Transverse colon (tissue), 4 donors: ENCODE measurements at regions not wholly inside any gene's neighbourhood (a gene's known extent, or its start where the extent isn't known, plus 50 kb on each side); places are given as distances from the start of the nearest gene placed in this dataset.

Experiments used
- DNase-seq: peaks from one replicate; pipeline ENCODE4 v3.0.0-alpha.2; 2019
- H3K27ac ChIP-seq, 4 donors: fragments of 200-600 bp; sonication (generic); 2 replicates each; pipeline ENCODE4 v1.5.1; 2016 to 2018; ENCODE audit warnings: inconsistent platforms in 4 of 4
- H3K27me3 ChIP-seq: fragments of 200-600 bp; sonication (generic); 2 replicates; pipeline ENCODE4 v1.5.1; 2017; ENCODE audit warnings: inconsistent platforms
- H3K36me3 ChIP-seq, 4 donors: fragments of 200-600 bp; sonication (generic); 2 replicates each; pipeline ENCODE4 v1.5.1; 2017 to 2019; ENCODE audit warnings: inconsistent platforms in 4 of 4
- H3K4me1 ChIP-seq, 4 donors: fragments of 200-600 bp; sonication (generic); 2 replicates each; pipeline ENCODE4 v1.5.1; 2017 to 2020; ENCODE audit warnings: inconsistent platforms in 4 of 4
- H3K4me3 ChIP-seq, 4 donors: fragments of 200-600 bp; sonication (generic); 1 replicate in 1 of 4; 2 replicates in 3 of 4; pipeline versions ENCODE4 v1.5.1 to v1.6.1; 2017 to 2019; ENCODE audit warnings: inconsistent platforms in 4 of 4
- H3K9me3 ChIP-seq, 2 donors: fragments of 200-600 bp; sonication (generic); 2 replicates each; pipeline ENCODE4 v1.5.1; 2017 to 2019; ENCODE audit warnings: inconsistent platforms in 2 of 2
- CTCF ChIP-seq, 5 experiments: fragments of 200-600 bp in 3 of 5; fragments of 450-650 bp in 2 of 5; sonication (generic) in 3 of 5; IDR thresholded peaks; 1 replicate in 2 of 5; 2 replicates in 3 of 5; pipeline ENCODE4 v1.5.1; 2016 to 2017; ENCODE audit warnings: antibody characterized with exemption in 5 of 5, inconsistent platforms in 3 of 5, mild to moderate bottlenecking in 2 of 5, moderate library complexity in 1 of 5
- EP300 ChIP-seq: sonication (generic); formaldehyde crosslinking; IDR thresholded peaks from one replicate; pipeline ENCODE4 v1.6.1; 2017; ENCODE audit warnings: antibody characterized with exemption, low read depth
- POLR2A ChIP-seq: fragments of 450-650 bp; IDR thresholded peaks from one replicate; pipeline ENCODE4 v1.6.1; 2016; ENCODE audit warnings: antibody characterized with exemption, mild to moderate bottlenecking, moderate library complexity
- POLR2AphosphoS5 ChIP-seq, 3 donors: sonication (generic); formaldehyde crosslinking; IDR thresholded peaks; one replicate each; pipeline ENCODE4 v1.6.1; 2016; ENCODE audit warnings: antibody characterized with exemption in 3 of 3
- WGBS, 2 donors: methylation state at CpG; one replicate each; pipeline ENCODE4 v1.1.5; 2018; ENCODE audit warnings: low coverage in 1 of 2; 5-methylcytosine and 5-hydroxymethylcytosine counted together
- in situ Hi-C, 4 donors: fragments of 200-750 bp; cut with MboI; loops; one replicate each; pipeline versions ENCODE4 v1.15.0 to v1.15.1; 2017; ENCODE audit warnings: low sequenced_read_pairs in 3 of 4, low pct_ligation_motif_present in 1 of 4, low pct_unique_long_range_greater_than_20kb in 1 of 4
- intact Hi-C: fragments of 100-400 bp; cut with DNase I; formaldehyde crosslinking; loops from one replicate; pipeline ENCODE4 v1.15.1; 2023; ENCODE audit warnings: low total_unique reads

GRCh38 chr5:42057254-42057690, 132.2 kb downstream of the FBXO4 start:
- no peak overlapping the region for H3K27ac ChIP-seq
- 37 to 52% methylated on average over 3 to 5 of the region's 5 CpGs for WGBS, 2 donors
- intact Hi-C loops = no loop called here

GRCh38 chr5:42059291-42059690, 134.2 kb downstream of the FBXO4 start:
- Histone ChIP-seq H3K27me3 (no peaks in the 10 kb centered on the region), H3K36me3 (no peaks in the 10 kb centered on the region), H3K4me3 (no peak overlapping the region), H3K9me3 (no peaks in the 10 kb centered on the region), H3K27ac (no peak overlapping the region), H3K4me1 (no peaks in the 10 kb centered on the region)
- no peak for TF ChIP-seq POLR2A
- no peak for DNase-seq
- intact Hi-C loops = no loop called here
- WGBS, 2 donors = 42 to 49% methylated on average over 3 of the region's 3 CpGs
- in situ Hi-C loops = loop anchor here in 2 of 4 donors (5.0 kb wide), 2 partner anchors 197 to 202 kb away; no protein-coding TSS in a partner anchor

More at GRCh38 chr5:42057254-42057690, 132.2 kb downstream of the FBXO4 start:
- peak; percentile 33 for DNase-seq
- Histone ChIP-seq H3K27me3 (no peaks in the 10 kb centered on the region), H3K4me3 (no peak overlapping the region), H3K36me3 (no peaks in the 10 kb centered on the region), H3K9me3 (no peaks in the 10 kb centered on the region), H3K4me1 (no peaks in the 10 kb centered on the region)
- TF ChIP-seq CTCF (IDR thresholded peaks at IDR 0.05) (peak; percentile 51 to 63 (median 60)), POLR2A (no peak)
- in situ Hi-C loops = loop anchor here in 2 of 4 donors (5.0 kb wide), 2 partner anchors 195 to 200 kb away; no protein-coding TSS in a partner anchor

- in situ Hi-C loops (loop anchor here in 2 of 4 donors (5.0 kb wide), 2 partner anchors 198 to 203 kb away; no protein-coding TSS in a partner anchor), intact Hi-C loops (no loop called here)
- no peak overlapping the region for H3K4me3 ChIP-seq
- no peaks in the 10 kb centered on the region for H3K36me3 ChIP-seq
- no peaks in the 10 kb centered on the region for H3K27me3 ChIP-seq
- no peak for DNase-seq
- TF ChIP-seq POLR2A = no peak
- TF ChIP-seq EP300 = no peak
- no peak for TF ChIP-seq CTCF (IDR thresholded peaks at IDR 0.05)
- no peak for TF ChIP-seq POLR2AphosphoS5 (IDR thresholded peaks at IDR 0.05)
- WGBS, 2 donors = 60 to 86% methylated on average over 1 to 16 of the region's 16 CpGs
- H3K4me1 ChIP-seq = no peaks in the 10 kb centered on the region
- H3K27ac ChIP-seq = no peak overlapping the region
- no peaks in the 10 kb centered on the region for H3K9me3 ChIP-seq
These were observed 134.8 kb downstream of the FBXO4 start for GRCh38 chr5:42059778-42060464.

- in situ Hi-C loops (no loop called here), intact Hi-C loops (no loop called here)
- 80 to 87% methylated on average over 3 of the region's 3 CpGs for WGBS, 2 donors
- no peak overlapping the region for H3K4me3 ChIP-seq
- H3K27ac ChIP-seq = no peak overlapping the region
- no peaks in the 10 kb centered on the region for H3K27me3 ChIP-seq
- DNase-seq = no peak
- no peaks in the 10 kb centered on the region for H3K36me3 ChIP-seq
- H3K9me3 ChIP-seq = no peaks in the 10 kb centered on the region
- TF ChIP-seq CTCF (IDR thresholded peaks at IDR 0.05) (no peak), POLR2A (no peak), EP300 (no peak), POLR2AphosphoS5 (IDR thresholded peaks at IDR 0.05) (no peak)
- no peaks in the 10 kb centered on the region for H3K4me1 ChIP-seq
These were observed 136.0 kb downstream of the FBXO4 start for GRCh38 chr5:42061121-42061520.

- TF ChIP-seq EP300 = no peak
- Histone ChIP-seq H3K36me3 (no peaks in the 10 kb centered on the region), H3K4me1 (no peaks in the 10 kb centered on the region), H3K27me3 (no peaks in the 10 kb centered on the region), H3K27ac (no peak overlapping the region), H3K9me3 (no peaks in the 10 kb centered on the region), H3K4me3 (no peak overlapping the region)
- in situ Hi-C loops (no loop called here), intact Hi-C loops (no loop called here)
- DNase-seq = no peak
These were observed 139.7 kb downstream of the FBXO4 start for GRCh38 chr5:42064821-42065220.
